ENCODE measurements at regions not wholly inside any gene's neighbourhood (a gene's known extent, or its start where the extent isn't known, plus 50 kb on each side); places are given as distances from the start of the nearest gene placed in this dataset.

GRCh38 chr18:47448956-47449355 is 197.5 kb upstream of the SKOR2 start:
- no peak for TF ChIP-seq CTCF (IDR thresholded peaks at IDR 0.05)
- TF ChIP-seq EP300 (IDR thresholded peaks at IDR 0.05), result no peak
